ENCODE measurements at regions not wholly inside any gene's neighbourhood (a gene's known extent, or its start where the extent isn't known, plus 50 kb on each side); places are given as distances from the start of the nearest gene placed in this dataset.
A peak's percentile ranks its signal among the peaks of the same experiment; 100 is the strongest.
"Not testable (repeated sequence)": the region's sequence is repeated elsewhere in the genome, so short reads cannot be mapped to it uniquely, and the experiment has no call there.

- no peaks in the 10 kb centered on the region for H3K4me1 Mint-ChIP-seq
- peaks cover 0 to 15% (median 3%) of the 10 kb centered on the region in 5 donors for H3K27me3 Mint-ChIP-seq
- DNase-seq = no peak
- no peak overlapping the region for H3K27ac Mint-ChIP-seq
- no peak overlapping the region for H3K4me3 Mint-ChIP-seq
- ATAC-seq = no peak
- no peaks in the 10 kb centered on the region for H3K36me3 Mint-ChIP-seq
- POLR2A ChIA-PET = no interaction called here
- no peaks in the 10 kb centered on the region for H3K9me3 Mint-ChIP-seq
These were observed 108.4 kb downstream of the BLID start for GRCh38 chr11:122007601-122008071.

GRCh38 chr11:122004446-122004845 lies 111.6 kb downstream of the BLID start:
- H3K9me3 Mint-ChIP-seq = peaks cover 0 to 4% (median 0%) of the 10 kb centered on the region in 9 donors

GRCh38 chr11:122002926-122003325 lies 113.1 kb downstream of the BLID start:
- DNase-seq = no peak
- Mint-ChIP-seq H3K9me3 (peaks cover 0 to 4% (median 0%) of the 10 kb centered on the region in 9 donors), H3K27ac (no peak overlapping the region), H3K27me3 (peaks cover 0 to 18% (median 3%) of the 10 kb centered on the region in 5 donors), H3K36me3 (no peaks in the 10 kb centered on the region), H3K4me3 (no peak overlapping the region), H3K4me1 (no peaks in the 10 kb centered on the region)
- no peak for ATAC-seq
- POLR2A ChIA-PET = no interaction called here

More at GRCh38 chr11:122004446-122004845, 111.6 kb downstream of the BLID start:
- Mint-ChIP-seq H3K4me3 (no peak overlapping the region), H3K27me3 (peaks cover 0 to 18% (median 3%) of the 10 kb centered on the region in 5 donors), H3K36me3 (no peaks in the 10 kb centered on the region), H3K27ac (no peak overlapping the region), H3K4me1 (no peaks in the 10 kb centered on the region)
- POLR2A ChIA-PET = no interaction called here
- ATAC-seq = no peak
- no peak for DNase-seq

- POLR2A ChIA-PET = no interaction called here
- Mint-ChIP-seq H3K4me3 (no peak overlapping the region), H3K27ac (no peak overlapping the region), H3K36me3 (no peaks in the 10 kb centered on the region), H3K27me3 (peaks cover 0 to 15% (median 3%) of the 10 kb centered on the region in 5 donors), H3K9me3 (peaks cover 0 to 4% (median 0%) of the 10 kb centered on the region in 9 donors), H3K4me1 (no peaks in the 10 kb centered on the region)
- ATAC-seq (no peak), DNase-seq (no peak)
These were observed 114.0 kb downstream of the BLID start for GRCh38 chr11:122002047-122002446.

- Mint-ChIP-seq H3K36me3 (no peaks in the 10 kb centered on the region), H3K4me1 (no peaks in the 10 kb centered on the region), H3K27me3 (peaks cover 0 to 12% (median 3%) of the 10 kb centered on the region in 5 donors), H3K4me3 (no peak overlapping the region), H3K27ac (no peak overlapping the region), H3K9me3 (peaks cover 0 to 5% (median under 1%) of the 10 kb centered on the region in 9 donors)
- POLR2A ChIA-PET = no interaction called here
- ATAC-seq = no peak
- no peak for DNase-seq
These were observed 116.4 kb downstream of the BLID start for GRCh38 chr11:121999651-122000050.

- H3K4me1 Mint-ChIP-seq = peaks cover 0 to 2% (median 0%) of the 10 kb centered on the region in 4 donors
- H3K27me3 Mint-ChIP-seq = peaks cover 0 to 24% (median 5%) of the 10 kb centered on the region in 5 donors
- H3K4me3 Mint-ChIP-seq = no peak overlapping the region
- peaks cover 0 to 5% (median 0%) of the 10 kb centered on the region in 3 donors for H3K36me3 Mint-ChIP-seq
- POLR2A ChIA-PET = no interaction called here
- H3K9me3 Mint-ChIP-seq = peaks cover 0 to 12% (median 7%) of the 10 kb centered on the region in 9 donors
- DNase-seq = no peak
- H3K27ac Mint-ChIP-seq = no peak overlapping the region
- no peak for ATAC-seq
These were observed 119.4 kb downstream of the BLID start for GRCh38 chr11:121996574-121996973.

GRCh38 chr11:121983901-121984300 lies 132.1 kb downstream of the BLID start:
- Mint-ChIP-seq H3K36me3 (no peaks in the 10 kb centered on the region), H3K4me3 (no peak overlapping the region), H3K4me1 (no peaks in the 10 kb centered on the region), H3K27ac (no peak overlapping the region), H3K27me3 (peaks cover 0 to 11% (median 7%) of the 10 kb centered on the region in 5 donors), H3K9me3 (peaks cover 0 to 6% (median 0%) of the 10 kb centered on the region in 9 donors)
- no peak for DNase-seq
- POLR2A ChIA-PET = no interaction called here
- no peak for ATAC-seq

GRCh38 chr11:121977914-121978313 lies 138.1 kb downstream of the BLID start:
- H3K27me3 Mint-ChIP-seq = peaks cover 2 to 37% (median 10%) of the 10 kb centered on the region in 5 donors
- H3K4me1 Mint-ChIP-seq, POLR2A ChIA-PET, H3K4me3 Mint-ChIP-seq, H3K36me3 Mint-ChIP-seq, DNase-seq, H3K27ac Mint-ChIP-seq, ATAC-seq: not testable (repeated sequence)
- H3K9me3 Mint-ChIP-seq = peaks cover 2 to 44% (median 10%) of the 10 kb centered on the region in 9 donors

- POLR2A ChIA-PET = no interaction called here
- Mint-ChIP-seq H3K4me1 (peaks cover 0 to 8% (median 2%) of the 10 kb centered on the region in 4 donors), H3K9me3 (peaks cover 0 to 20% (median 4%) of the 10 kb centered on the region in 9 donors), H3K36me3 (peaks cover 0 to 7% (median 0%) of the 10 kb centered on the region in 3 donors), H3K4me3 (no peak overlapping the region), H3K27ac (no peak overlapping the region), H3K27me3 (peaks cover 2 to 48% (median 12%) of the 10 kb centered on the region in 5 donors)
- no peak for ATAC-seq
- DNase-seq = no peak
These were observed 147.4 kb downstream of the BLID start for GRCh38 chr11:121968638-121969037.

GRCh38 chr11:121967131-121967704 lies 148.8 kb downstream of the BLID start:
- Mint-ChIP-seq H3K27ac (no peak overlapping the region), H3K9me3 (peaks cover 0 to 8% (median 0%) of the 10 kb centered on the region in 9 donors), H3K4me1 (peaks cover 0 to 8% (median 2%) of the 10 kb centered on the region in 4 donors), H3K36me3 (no peaks in the 10 kb centered on the region), H3K4me3 (no peak overlapping the region), H3K27me3 (peaks cover 4 to 34% (median 12%) of the 10 kb centered on the region in 5 donors)
- ATAC-seq (no peak), DNase-seq (no peak)
- POLR2A ChIA-PET = no interaction called here

- no peaks in the 10 kb centered on the region for H3K9me3 Mint-ChIP-seq
- peaks cover 4 to 26% (median 12%) of the 10 kb centered on the region in 5 donors for H3K27me3 Mint-ChIP-seq
- ATAC-seq = no peak
- no peak overlapping the region for H3K4me3 Mint-ChIP-seq
- DNase-seq = no peak
- peak overlapping the region in 1 of 10 donors; percentile 50 for H3K27ac Mint-ChIP-seq
- H3K4me1 Mint-ChIP-seq = peaks cover 0 to 8% (median 2%) of the 10 kb centered on the region in 4 donors
- POLR2A ChIA-PET = no interaction called here
- H3K36me3 Mint-ChIP-seq = no peaks in the 10 kb centered on the region
These were observed 150.7 kb downstream of the BLID start for GRCh38 chr11:121965330-121965729.

GRCh38 chr11:121964591-121964990 lies 151.4 kb downstream of the BLID start:
- DNase-seq (peak in 2 of 10 donors; percentile 8 to 13), ATAC-seq (no peak)
- Mint-ChIP-seq H3K4me3 (no peak overlapping the region), H3K27me3 (peaks cover 2 to 26% (median 12%) of the 10 kb centered on the region in 5 donors), H3K4me1 (peaks cover 0 to 8% (median 2%) of the 10 kb centered on the region in 4 donors), H3K27ac (peak overlapping the region in 1 of 10 donors; percentile 19), H3K36me3 (no peaks in the 10 kb centered on the region), H3K9me3 (no peaks in the 10 kb centered on the region)
- POLR2A ChIA-PET = no interaction called here

- H3K4me1 Mint-ChIP-seq, H3K4me3 Mint-ChIP-seq, H3K36me3 Mint-ChIP-seq, H3K27ac Mint-ChIP-seq, DNase-seq, H3K9me3 Mint-ChIP-seq, ATAC-seq, POLR2A ChIA-PET: not testable (repeated sequence)
- H3K27me3 Mint-ChIP-seq = peaks cover 2 to 25% (median 13%) of the 10 kb centered on the region in 5 donors
These were observed 152.2 kb downstream of the BLID start for GRCh38 chr11:121963846-121964245.

Data from naive thymus-derived CD8-positive, alpha-beta T cell (primary cell).